SJSA1 (cell line): ENCODE measurements at regions not wholly inside any gene's neighbourhood (a gene's known extent, or its start where the extent isn't known, plus 50 kb on each side); places are given as distances from the start of the nearest gene placed in this dataset.
A peak's percentile ranks its signal among the peaks of the same experiment; 100 is the strongest.

Experiments
- DNase-seq, 2 experiments: peaks; one replicate each; pipeline ENCODE4 v3.0.0-alpha.2; 2015 to 2020; ENCODE audit warnings: low spot score in 2 of 2, low read depth in 1 of 2
- H3K27ac ChIP-seq: fragments of 250-450 bp; sonication (Bioruptor Pico); 2 replicates; pipeline ENCODE4 v1.5.1; 2020; ENCODE audit warnings: mild to moderate bottlenecking, moderate library complexity
- H3K27me3 ChIP-seq: fragments of 250-450 bp; sonication (Bioruptor Pico); replicated peaks from 2 replicates; pipeline ENCODE4 v1.5.1; 2020; ENCODE audit warnings: mild to moderate bottlenecking, moderate library complexity
- H3K36me3 ChIP-seq: fragments of 250-450 bp; sonication (Bioruptor Pico); 2 replicates; pipeline ENCODE4 v1.5.1; 2020; ENCODE audit warnings: mild to moderate bottlenecking
- H3K4me1 ChIP-seq: fragments of 250-450 bp; sonication (Bioruptor Pico); replicated peaks from 2 replicates; pipeline ENCODE4 v1.6.1; 2021; ENCODE audit warnings: mild to moderate bottlenecking
- H3K4me3 ChIP-seq: fragments of 250-450 bp; sonication (Bioruptor Pico); 2 replicates; pipeline ENCODE4 v1.5.1; 2020; ENCODE audit warnings: mild to moderate bottlenecking
- H3K9me3 ChIP-seq: fragments of 250-450 bp; sonication (Bioruptor Pico); replicated peaks from 2 replicates; pipeline ENCODE4 v1.5.1; 2020; ENCODE audit warnings: mild to moderate bottlenecking

DNA sequence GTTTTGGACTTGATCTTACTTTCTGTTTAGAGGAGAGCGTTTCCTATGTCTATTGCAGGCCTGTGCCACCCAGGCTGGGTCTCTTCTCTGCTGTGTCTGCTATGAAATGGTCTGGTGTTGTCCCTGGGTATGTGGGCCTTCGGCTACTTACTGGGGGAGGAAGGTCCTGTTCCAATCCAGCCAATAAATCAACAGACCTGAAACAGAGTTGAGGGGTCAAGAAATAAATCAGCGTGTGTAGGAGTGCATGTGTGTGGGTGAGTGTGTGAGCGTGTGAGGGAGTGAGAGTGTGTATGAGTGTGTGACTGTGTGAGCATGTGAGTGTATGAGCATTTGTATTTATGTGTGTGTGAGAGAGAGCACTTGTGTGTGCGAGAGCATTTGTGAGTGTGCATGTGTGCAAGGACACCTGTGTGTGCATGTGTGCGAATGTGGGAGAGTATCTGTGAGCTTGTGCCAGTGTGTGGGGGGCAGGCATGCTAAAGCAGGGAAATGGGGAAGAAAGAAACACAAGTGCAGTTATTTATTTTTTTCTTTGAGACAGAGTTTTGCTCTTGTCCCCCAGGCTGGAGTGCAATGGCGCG is 86.3 kb upstream of the PMEPA1 start:
- Histone ChIP-seq H3K4me1 (peaks cover 14% of the 10 kb centered on the region), H3K27ac (no peak overlapping the region), H3K36me3 (no peaks in the 10 kb centered on the region), H3K27me3 (no peaks in the 10 kb centered on the region), H3K9me3 (0 out of 2 replicates have a peak, but pooled peaks cover 2% of the 10 kb centered on the region), H3K4me3 (no peak overlapping the region)
- DNase-seq, result no peak

DNA sequence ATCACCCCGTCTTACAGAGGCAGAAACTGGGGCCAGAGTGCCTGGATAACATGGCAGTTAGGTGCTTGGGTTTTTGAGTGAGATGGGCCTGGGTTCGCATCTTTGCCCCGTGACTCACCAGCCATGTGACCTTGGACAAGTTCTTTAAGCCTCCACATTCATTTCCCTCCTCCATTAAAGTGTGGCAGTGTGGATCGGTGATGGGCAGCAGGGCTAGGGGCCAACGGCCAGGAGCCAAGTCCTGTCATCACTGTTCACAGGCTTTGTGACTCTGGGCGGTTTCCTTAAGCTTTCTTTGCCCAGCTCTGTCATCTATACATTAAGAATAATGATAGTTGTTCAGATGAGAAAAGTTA is 85.5 kb upstream of the PMEPA1 start:
- Histone ChIP-seq H3K27ac (no peak overlapping the region), H3K4me1 (peaks cover 14% of the 10 kb centered on the region), H3K36me3 (no peaks in the 10 kb centered on the region), H3K27me3 (no peaks in the 10 kb centered on the region), H3K9me3 (0 out of 2 replicates have a peak, but pooled peaks cover 2% of the 10 kb centered on the region), H3K4me3 (no peak overlapping the region)
- peak in 1 of 2 experiments; percentile 62 for DNase-seq

DNA sequence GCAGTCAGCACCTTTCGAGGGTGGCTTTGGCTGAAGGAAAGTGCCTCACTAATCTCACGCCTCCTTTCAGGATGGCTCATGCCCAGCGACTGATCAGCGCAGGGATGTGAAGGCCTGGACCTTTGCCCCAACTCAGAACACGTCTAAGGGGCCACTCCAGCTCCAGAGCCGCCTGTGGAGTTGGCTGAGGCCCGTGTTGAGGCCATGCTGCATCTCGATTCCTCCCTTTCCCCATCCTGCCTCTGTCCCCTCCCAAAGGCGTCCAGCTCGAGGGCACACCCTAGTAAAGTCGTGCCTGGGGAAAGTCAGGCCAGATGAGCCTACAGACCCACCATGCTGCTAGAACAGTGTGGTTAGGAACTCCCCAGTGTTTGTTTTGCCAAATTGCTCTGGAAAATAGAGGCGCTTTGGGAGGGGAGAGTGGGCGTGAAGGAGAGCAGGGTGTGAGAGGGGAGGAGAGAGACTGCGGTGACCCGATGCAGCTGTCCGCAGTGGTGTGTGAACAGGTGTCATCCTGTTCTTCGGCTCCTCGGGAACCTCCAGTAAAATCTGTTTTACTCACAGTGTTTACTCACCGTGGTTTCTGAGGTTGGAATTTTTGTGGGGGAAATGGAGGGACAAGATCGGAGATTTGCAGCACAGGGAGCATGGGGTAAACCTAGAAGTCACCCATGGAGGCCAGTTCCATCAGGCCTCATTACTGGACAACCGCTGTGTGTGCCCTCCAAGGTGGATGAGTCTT is 85.0 kb upstream of the PMEPA1 start:
- Histone ChIP-seq H3K27ac (no peak overlapping the region), H3K27me3 (no peaks in the 10 kb centered on the region), H3K9me3 (0 out of 2 replicates have a peak, but pooled peaks cover 2% of the 10 kb centered on the region), H3K4me1 (peaks cover 14% of the 10 kb centered on the region), H3K4me3 (no peak overlapping the region), H3K36me3 (no peaks in the 10 kb centered on the region)
- peak in 1 of 2 experiments; percentile 64 for DNase-seq

DNA sequence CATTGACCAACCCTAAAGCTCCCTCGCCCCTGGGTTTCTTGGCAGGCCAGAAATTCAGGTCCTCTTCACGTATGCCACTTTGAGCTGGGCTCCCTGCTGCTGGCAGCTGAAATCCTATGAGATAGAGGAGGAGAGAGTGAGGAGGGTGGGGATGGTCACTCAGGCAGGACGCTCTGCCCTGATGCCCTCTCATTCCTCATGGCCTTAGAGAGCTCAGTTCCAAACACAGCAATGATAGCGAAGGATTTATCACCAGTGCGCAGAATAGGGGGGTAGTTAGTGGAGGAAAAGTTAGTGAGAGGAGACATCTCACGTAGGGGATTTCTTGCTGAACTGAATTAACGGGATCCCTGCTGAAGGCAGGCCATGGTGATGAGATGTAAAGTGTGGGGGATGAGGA is 84.2 kb upstream of the PMEPA1 start:
- Histone ChIP-seq H3K27me3 (no peaks in the 10 kb centered on the region), H3K9me3 (0 out of 2 replicates have a peak, but pooled peaks cover 2% of the 10 kb centered on the region), H3K4me3 (no peak overlapping the region), H3K4me1 (peaks cover 14% of the 10 kb centered on the region), H3K27ac (no peak overlapping the region), H3K36me3 (no peaks in the 10 kb centered on the region)
- DNase-seq, result no peak

DNA sequence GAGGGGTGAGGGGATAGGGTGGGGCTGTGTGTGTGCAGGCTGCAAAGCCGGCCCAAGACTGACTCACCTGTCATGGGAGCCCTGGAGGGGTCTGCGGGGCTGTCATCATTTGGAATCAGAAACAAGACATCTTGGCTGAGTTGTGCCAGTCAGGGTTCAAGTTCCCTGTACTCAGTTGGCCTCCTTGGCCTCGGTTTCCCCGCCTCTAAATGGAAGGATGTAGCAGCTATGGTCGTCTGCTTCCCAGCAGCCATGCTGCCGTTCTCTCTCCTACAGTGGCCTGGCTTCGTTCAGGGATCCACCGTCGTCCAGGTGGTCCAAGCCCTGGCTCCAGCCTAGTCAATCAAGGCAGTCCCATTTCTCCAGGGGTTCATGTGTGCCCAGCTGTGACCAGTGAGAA is 83.6 kb upstream of the PMEPA1 start:
- Histone ChIP-seq H3K4me3 (no peak overlapping the region), H3K36me3 (no peaks in the 10 kb centered on the region), H3K4me1 (peaks cover 14% of the 10 kb centered on the region), H3K9me3 (0 out of 2 replicates have a peak, but pooled peaks cover 2% of the 10 kb centered on the region), H3K27ac (no peak overlapping the region), H3K27me3 (no peaks in the 10 kb centered on the region)
- no peak for DNase-seq

DNA sequence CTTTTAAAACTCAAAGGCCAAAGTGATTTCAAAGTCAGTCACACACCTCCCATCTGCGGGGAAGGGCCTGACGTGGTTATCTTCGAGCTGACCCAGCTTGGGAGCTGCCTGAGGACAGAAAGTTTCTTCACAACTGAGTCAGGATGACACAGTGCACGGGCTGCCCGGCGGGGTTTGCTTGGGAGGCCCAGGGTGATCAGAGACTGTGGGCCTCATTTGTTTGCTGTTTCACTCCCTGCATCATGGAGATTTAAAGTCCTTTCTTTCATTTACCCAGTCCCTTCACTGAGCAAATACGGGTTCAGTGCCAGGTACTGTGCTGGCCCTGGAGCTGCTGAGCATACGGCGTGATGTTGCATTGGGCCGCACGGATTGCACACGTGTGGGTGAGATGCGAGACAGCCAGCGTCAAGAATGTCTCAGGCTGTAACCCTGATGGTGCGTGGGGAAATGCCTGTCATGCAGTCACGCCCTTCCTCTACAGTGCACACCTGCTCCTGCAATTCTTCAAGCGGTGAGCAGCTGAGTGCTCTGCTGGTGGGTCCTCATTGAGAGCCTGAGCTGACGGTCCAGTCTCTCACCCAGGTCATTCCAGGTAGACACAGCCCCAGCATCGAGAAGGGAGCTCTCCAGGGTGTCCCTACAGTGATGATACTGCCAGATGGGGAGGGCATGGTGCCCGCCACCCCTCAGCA is 82.7 kb upstream of the PMEPA1 start:
- H3K9me3 ChIP-seq, result no peaks in the 10 kb centered on the region
- no peak overlapping the region for H3K27ac ChIP-seq

DNA sequence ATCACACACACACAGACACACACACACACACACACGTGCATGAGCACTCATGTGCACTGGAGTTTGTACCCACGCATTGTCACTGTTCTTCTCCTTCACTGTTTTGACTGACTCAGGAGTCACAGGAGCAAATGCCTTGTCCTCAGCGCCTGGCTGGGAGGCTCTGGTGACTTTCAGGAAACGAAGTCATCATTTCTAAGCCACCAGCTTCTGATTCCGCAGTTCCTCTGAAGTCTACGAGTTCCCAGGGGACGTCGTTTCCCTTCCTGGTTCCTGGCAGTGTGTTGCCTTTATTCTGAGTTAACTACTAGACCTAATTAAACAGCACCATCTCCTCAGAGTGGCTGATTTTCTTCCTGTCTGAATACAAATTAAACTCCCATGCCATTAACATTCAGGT is 82.2 kb upstream of the PMEPA1 start:
- Histone ChIP-seq H3K4me3 (no peak overlapping the region), H3K27ac (no peak overlapping the region), H3K4me1 (peaks cover 14% of the 10 kb centered on the region), H3K9me3 (no peaks in the 10 kb centered on the region), H3K36me3 (no peaks in the 10 kb centered on the region), H3K27me3 (no peaks in the 10 kb centered on the region)
- DNase-seq, result no peak

More for the DNA sequence above, 82.7 kb upstream of the PMEPA1 start:
- no peaks in the 10 kb centered on the region for H3K27me3 ChIP-seq
- no peak for DNase-seq
- H3K4me3 ChIP-seq, result no peak overlapping the region
- no peaks in the 10 kb centered on the region for H3K36me3 ChIP-seq
- peaks cover 14% of the 10 kb centered on the region for H3K4me1 ChIP-seq

DNA sequence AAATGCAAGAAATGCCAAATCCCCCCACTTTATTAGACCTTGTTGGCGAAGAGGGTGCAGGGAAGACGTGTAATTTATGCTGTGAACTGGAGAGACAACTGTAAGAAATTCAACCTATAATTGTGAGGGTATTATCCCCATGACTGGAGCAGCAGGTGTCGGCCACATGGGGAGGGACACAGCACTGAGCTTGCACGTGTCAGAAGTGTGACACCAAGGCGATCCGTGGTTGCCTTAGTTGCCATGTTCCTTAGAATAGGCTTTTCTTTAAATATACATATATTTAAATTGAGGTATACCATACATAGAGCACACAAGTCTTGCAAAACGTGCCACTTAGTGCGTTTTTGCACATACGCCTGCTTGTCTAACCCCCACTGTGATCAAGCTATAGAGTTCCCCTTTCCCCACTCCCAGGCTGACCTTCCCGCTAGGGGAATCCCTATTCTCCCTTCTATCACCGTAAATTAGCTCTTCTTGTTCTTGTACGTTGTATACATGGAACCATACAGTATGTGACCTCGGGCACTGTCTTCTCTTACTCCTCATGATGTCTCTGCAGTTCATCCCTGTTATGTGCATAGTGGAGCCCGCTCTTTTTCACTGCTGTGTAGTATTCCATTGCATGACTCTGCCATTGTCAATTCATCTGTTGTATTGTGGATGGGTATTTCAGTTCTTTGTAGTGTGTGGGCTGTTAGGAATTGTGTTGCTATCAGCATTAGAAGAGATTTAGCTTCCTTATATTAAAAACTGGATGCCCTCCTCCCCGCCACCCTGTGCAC is 81.6 kb upstream of the PMEPA1 start:
- H3K4me3 ChIP-seq, result no peak overlapping the region
- H3K4me1 ChIP-seq, result peaks cover 14% of the 10 kb centered on the region
- no peak overlapping the region for H3K27ac ChIP-seq
- H3K9me3 ChIP-seq, result no peaks in the 10 kb centered on the region
- H3K36me3 ChIP-seq, result no peaks in the 10 kb centered on the region
- no peaks in the 10 kb centered on the region for H3K27me3 ChIP-seq
- DNase-seq, result no peak

DNA sequence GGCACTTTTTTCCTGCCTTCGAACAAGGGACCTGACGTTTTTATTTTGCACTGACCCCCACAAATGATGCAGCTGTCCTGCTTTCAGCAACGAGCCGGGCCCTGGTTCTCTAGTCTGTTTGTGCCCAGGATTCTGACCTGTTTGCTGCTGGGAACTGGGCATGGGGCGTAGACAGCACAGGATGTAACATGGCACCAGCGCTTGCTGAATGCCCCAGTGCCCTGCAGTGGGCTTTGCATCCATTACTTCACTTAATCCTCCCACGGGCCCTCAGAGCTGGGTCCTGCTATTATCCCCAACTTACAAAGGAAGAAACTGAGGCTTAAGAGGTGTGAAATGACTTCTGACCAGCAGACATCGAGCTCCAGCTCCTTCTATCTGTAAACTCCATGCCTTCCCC is 80.4 kb upstream of the PMEPA1 start:
- DNase-seq, result no peak
- Histone ChIP-seq H3K9me3 (no peaks in the 10 kb centered on the region), H3K27ac (no peak overlapping the region), H3K27me3 (no peaks in the 10 kb centered on the region), H3K36me3 (no peaks in the 10 kb centered on the region), H3K4me1 (peaks cover 8% of the 10 kb centered on the region), H3K4me3 (no peak overlapping the region)

DNA sequence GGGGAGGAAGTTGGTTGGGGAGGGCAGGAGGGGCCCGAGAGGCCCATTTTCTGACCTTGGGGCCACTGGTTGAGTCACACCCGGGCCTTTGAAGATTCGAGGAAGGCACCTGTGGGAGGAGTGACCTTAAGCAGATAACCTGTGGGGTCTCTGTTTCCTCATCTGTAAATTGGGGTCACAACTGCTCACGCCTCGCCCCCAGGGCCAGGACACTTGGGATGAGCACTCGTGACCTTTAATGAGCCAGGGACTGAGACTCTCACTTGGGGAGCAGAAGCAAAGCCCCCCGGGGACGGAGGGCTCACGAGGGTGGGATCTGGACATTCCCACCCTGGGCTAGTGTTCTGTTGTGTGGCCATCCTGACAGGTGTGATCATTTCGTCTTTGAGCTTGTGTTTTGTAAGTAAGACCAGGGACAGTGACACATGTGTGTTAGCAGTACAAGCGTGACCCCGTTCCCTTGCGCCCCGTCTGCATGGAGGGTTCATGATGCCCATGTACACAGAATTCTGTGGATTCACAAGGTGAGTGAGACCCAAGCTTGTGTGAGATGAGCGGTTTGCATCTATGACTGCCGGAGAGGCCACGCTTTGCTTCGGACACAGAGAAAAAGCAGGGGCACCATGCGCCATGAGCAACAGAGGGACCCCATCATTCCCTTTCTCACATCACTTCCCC is 79.3 kb upstream of the PMEPA1 start:
- Histone ChIP-seq H3K27ac (no peak overlapping the region), H3K9me3 (no peaks in the 10 kb centered on the region), H3K4me3 (no peak overlapping the region), H3K4me1 (no peaks in the 10 kb centered on the region), H3K27me3 (no peaks in the 10 kb centered on the region), H3K36me3 (no peaks in the 10 kb centered on the region)
- no peak for DNase-seq

DNA sequence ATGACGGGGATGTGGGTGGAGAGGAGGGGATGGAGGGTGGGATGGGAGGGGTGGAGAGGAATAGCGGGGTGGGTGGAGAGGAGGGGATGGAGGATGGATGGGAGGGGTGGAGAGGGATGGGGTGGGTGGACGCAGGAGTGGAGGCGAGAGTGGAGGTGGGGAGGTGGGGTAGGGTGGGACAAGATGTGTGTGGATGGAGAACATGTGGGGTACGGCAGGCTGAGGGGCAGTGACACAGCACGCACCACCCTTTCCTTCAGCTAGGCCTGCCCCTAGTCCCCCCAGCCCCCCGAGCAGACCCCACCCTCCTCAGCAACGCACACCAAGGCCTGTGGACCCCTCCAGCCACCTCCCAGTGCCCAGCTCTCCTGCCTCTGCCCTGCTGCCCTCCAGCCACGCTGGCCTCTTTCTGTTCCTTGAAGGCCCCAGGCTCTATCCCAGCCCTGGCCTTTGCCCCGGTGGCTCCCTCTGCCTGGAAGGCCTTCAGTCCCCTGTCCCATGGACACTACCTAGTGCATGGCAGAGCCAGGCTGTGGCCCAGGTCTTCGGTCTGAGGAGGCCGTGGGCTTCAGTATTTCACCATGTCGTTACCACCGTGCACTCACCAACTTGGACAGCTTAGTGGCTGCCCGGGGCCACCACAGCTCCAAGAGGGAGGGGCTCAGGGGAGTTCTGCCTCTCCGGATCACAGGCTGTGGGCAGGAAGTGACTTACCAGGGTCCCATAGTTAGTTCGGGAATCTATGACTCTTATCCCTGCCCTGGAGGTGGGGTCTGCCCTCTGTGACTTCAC is 78.4 kb upstream of the PMEPA1 start:
- no peaks in the 10 kb centered on the region for H3K27me3 ChIP-seq
- H3K36me3 ChIP-seq, result no peaks in the 10 kb centered on the region
- H3K4me1 ChIP-seq, result no peaks in the 10 kb centered on the region
- H3K4me3 ChIP-seq, result no peak overlapping the region
- H3K27ac ChIP-seq, result no peak overlapping the region
- DNase-seq, result no peak
- no peaks in the 10 kb centered on the region for H3K9me3 ChIP-seq

DNA sequence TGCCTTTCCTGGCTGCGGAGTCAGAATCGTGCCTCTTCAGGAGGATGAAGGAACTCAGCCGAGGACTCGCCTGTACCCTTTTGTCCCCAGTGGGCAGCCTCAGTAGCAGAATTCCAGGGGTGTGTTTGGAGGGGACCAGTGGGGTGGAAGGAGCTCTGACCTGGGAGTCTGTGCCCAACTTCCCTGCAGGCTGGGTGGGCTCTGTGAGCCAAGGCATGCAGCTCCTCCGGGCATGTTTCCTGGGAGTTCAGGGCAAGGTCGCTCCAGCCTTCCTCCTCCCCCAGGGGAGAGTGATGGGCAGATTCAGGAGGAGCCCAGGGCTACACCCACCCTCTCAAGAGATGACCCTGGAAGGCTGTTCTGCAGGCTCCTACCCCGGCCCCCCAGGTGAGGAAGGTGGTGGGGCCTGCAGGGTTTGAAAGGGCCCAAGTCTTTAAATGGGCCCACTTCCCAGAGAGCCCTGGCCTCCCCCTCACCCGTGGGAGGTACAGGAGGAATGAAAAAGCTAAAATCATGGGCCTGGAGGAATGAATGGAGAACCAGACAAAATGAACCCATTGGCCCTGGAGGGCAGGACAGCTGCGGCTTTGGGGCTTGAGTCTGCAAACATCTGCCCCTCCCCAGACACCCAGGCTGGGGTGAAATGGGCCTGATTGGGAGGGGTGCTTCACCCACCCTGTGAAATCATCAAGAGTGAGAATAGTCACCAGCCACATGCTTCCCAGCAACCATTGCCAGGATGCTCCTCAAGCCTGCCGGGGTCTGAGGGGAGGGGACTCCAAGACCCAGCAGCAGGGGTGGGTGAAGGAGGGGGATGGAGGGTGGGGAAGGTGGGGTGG is 77.6 kb upstream of the PMEPA1 start:
- Histone ChIP-seq H3K36me3 (no peaks in the 10 kb centered on the region), H3K4me3 (no peak overlapping the region), H3K4me1 (no peaks in the 10 kb centered on the region), H3K9me3 (no peaks in the 10 kb centered on the region), H3K27me3 (no peaks in the 10 kb centered on the region), H3K27ac (no peak overlapping the region)
- no peak for DNase-seq
